Stomach (tissue), 4 donors: ENCODE measurements at regions not wholly inside any gene's neighbourhood (a gene's known extent, or its start where the extent isn't known, plus 50 kb on each side); places are given as distances from the start of the nearest gene placed in this dataset.

ENCODE experiments used
- POLR2A ChIP-seq, 4 donors: fragments of 450-650 bp; IDR thresholded peaks; one replicate each; pipeline ENCODE4 v1.6.1; 2016; ENCODE audit warnings: antibody characterized with exemption in 4 of 4, control low read depth in 2 of 4, mild to moderate bottlenecking in 1 of 4, moderate library complexity in 1 of 4
- POLR2AphosphoS5 ChIP-seq, 3 donors: sonication (generic); formaldehyde crosslinking; IDR thresholded peaks; one replicate each; pipeline ENCODE4 v1.6.1; 2016; ENCODE audit warnings: antibody characterized with exemption in 3 of 3
- TF ChIP-seq, protein P1 (sequence below), 7 experiments: fragments of 450-650 bp in 4 of 7; fragments of 200-600 bp in 3 of 7; sonication (generic) in 3 of 7; IDR thresholded peaks; one replicate each; pipeline ENCODE4 v1.5.1; 2016 to 2019; ENCODE audit warnings: antibody characterized with exemption in 7 of 7, control low read depth in 2 of 7, mild to moderate bottlenecking in 1 of 7

DNA sequence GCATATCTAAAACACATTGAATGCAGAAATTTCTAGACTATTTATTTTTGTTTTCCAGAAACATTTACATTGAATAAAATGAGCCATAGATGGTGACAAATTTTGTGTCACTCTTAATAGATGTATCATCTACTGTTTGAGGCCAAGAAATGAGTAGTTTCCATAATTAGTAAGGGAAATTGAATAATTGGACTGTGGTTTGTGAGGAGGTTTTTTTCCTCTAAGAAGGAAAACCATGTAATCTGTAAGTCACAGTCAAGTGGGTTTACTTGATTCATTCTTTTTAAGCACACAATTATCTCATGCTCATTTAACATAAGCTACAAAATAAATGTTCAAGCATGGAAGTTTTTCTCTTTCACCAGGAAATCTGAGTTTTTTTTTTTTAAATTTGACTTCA, 876.4 kb downstream of the NR2F1-AS1 start:
- TF ChIP-seq, protein P1, sequence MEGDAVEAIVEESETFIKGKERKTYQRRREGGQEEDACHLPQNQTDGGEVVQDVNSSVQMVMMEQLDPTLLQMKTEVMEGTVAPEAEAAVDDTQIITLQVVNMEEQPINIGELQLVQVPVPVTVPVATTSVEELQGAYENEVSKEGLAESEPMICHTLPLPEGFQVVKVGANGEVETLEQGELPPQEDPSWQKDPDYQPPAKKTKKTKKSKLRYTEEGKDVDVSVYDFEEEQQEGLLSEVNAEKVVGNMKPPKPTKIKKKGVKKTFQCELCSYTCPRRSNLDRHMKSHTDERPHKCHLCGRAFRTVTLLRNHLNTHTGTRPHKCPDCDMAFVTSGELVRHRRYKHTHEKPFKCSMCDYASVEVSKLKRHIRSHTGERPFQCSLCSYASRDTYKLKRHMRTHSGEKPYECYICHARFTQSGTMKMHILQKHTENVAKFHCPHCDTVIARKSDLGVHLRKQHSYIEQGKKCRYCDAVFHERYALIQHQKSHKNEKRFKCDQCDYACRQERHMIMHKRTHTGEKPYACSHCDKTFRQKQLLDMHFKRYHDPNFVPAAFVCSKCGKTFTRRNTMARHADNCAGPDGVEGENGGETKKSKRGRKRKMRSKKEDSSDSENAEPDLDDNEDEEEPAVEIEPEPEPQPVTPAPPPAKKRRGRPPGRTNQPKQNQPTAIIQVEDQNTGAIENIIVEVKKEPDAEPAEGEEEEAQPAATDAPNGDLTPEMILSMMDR (IDR thresholded peaks at IDR 0.05): no peak
- no peak for TF ChIP-seq POLR2AphosphoS5 (IDR thresholded peaks at IDR 0.05)
- TF ChIP-seq POLR2A (IDR thresholded peaks at IDR 0.05): no peak
